B cell (primary cell): ENCODE measurements at regions not wholly inside any gene's neighbourhood (a gene's known extent, or its start where the extent isn't known, plus 50 kb on each side); places are given as distances from the start of the nearest gene placed in this dataset.

ENCODE experiments used
- ATAC-seq: fragments of 200-7000 bp; cut with Tn5 transposase; one replicate; pipeline ENCODE4 v1.10.0; 2021; ENCODE audit warnings: low read depth, mild to moderate bottlenecking, moderate number of reproducible peaks, moderate library complexity
- CTCF ChIA-PET: fragments of 350-600 bp; sonication (Branson Sonifier 250); formaldehyde crosslinking; loops from one replicate; lab custom pipeline; 2021; ENCODE audit warnings: antibody characterized with exemption, inconsistent platforms; lab: Charles Lee
- POLR2A ChIA-PET: fragments of 350-600 bp; sonication (Branson Sonifier 250); formaldehyde crosslinking; loops from one replicate; lab custom pipeline; 2021; ENCODE audit warnings: antibody characterized with exemption; lab: Charles Lee
- DNase-seq: peaks from one replicate; pipeline ENCODE4 v3.0.0; 2013
- H2AFZ ChIP-seq: 2 replicates; pipeline ENCODE4 v1.6.1; 2012; ENCODE audit warnings: mild to moderate bottlenecking, low read depth, low read length; ENCODE audit not compliant: insufficient read depth, poor library complexity, severe bottlenecking
- H3K27ac ChIP-seq, 2 donors: 1 replicate in 1 of 2; 2 replicates in 1 of 2; pipeline ENCODE4 v1.5.1; 2012 to 2013; ENCODE audit warnings: low read length in 2 of 2, mild to moderate bottlenecking in 2 of 2, moderate library complexity in 1 of 2
- H3K27me3 ChIP-seq, 4 experiments: fragments of 200-600 bp in 1 of 4; sonication (generic) in 1 of 4; replicated peaks in 1 of 4; 1 replicate in 2 of 4; 2 replicates in 2 of 4; pipeline versions ENCODE4 v1.6.1 to v1.7.0; 2013 to 2016; ENCODE audit warnings: low read length in 3 of 4, mild to moderate bottlenecking in 2 of 4, mixed read lengths in 1 of 4, moderate library complexity in 1 of 4; ENCODE audit not compliant: insufficient read depth in 4 of 4, control insufficient read depth in 3 of 4; ENCODE audit errors: control extremely low read depth in 1 of 4
- H3K36me3 ChIP-seq, 2 experiments: replicated peaks in 1 of 2; 1 replicate in 1 of 2; 2 replicates in 1 of 2; pipeline versions ENCODE4 v1.6.1 to v1.7.1; 2013; ENCODE audit warnings: low read length in 1 of 2; ENCODE audit not compliant: insufficient read depth in 2 of 2, control insufficient read depth in 1 of 2; ENCODE audit errors: control extremely low read depth in 1 of 2, extremely low read depth in 1 of 2
- H3K4me1 ChIP-seq, 2 donors: fragments of 200-600 bp in 1 of 2; sonication (generic) in 1 of 2; 1 replicate in 1 of 2; 2 replicates in 1 of 2; pipeline versions ENCODE4 v1.5.1 to v1.6.1; 2013 to 2017; ENCODE audit warnings: low read length in 2 of 2; ENCODE audit not compliant: control insufficient read depth in 2 of 2, insufficient read depth in 2 of 2
- H3K4me2 ChIP-seq: replicated peaks from 2 replicates; pipeline ENCODE3; 2012; ENCODE audit warnings: mild to moderate bottlenecking, low read depth, low read length; ENCODE audit not compliant: poor library complexity, severe bottlenecking
- H3K4me3 ChIP-seq, 5 experiments: fragments of 200-600 bp in 1 of 5; sonication (generic) in 1 of 5; 1 replicate in 3 of 5; 2 replicates in 2 of 5; pipeline versions ENCODE4 v1.5.1 to v1.7.0; 2011 to 2016; ENCODE audit warnings: low read length in 4 of 5, mild to moderate bottlenecking in 4 of 5, low read depth in 2 of 5, control low read depth in 1 of 5, moderate library complexity in 1 of 5; ENCODE audit not compliant: insufficient read depth in 1 of 5; ENCODE audit errors: control extremely low read depth in 1 of 5, extremely low read depth in 1 of 5
- H3K79me2 ChIP-seq: fragments of 200-600 bp; sonication (generic); one replicate; pipeline ENCODE4 v1.6.0; 2016; ENCODE audit warnings: low read length; ENCODE audit not compliant: control insufficient read depth, insufficient read depth
- H3K9ac ChIP-seq: fragments of 200-600 bp; sonication (generic); 2 replicates; pipeline ENCODE4 v1.6.1; 2017; ENCODE audit warnings: mild to moderate bottlenecking, low read length, moderate library complexity
- H3K9me3 ChIP-seq, 3 donors: one replicate each; pipeline versions ENCODE4 v1.6.1 to v1.7.1; 2013; ENCODE audit warnings: low read length in 2 of 3; ENCODE audit not compliant: control insufficient read depth in 2 of 3, insufficient read depth in 1 of 3; ENCODE audit errors: control extremely low read depth in 1 of 3
- H4K20me1 ChIP-seq: 2 replicates; pipeline ENCODE4 v1.6.0; 2012; ENCODE audit warnings: mild to moderate bottlenecking, low read length; ENCODE audit not compliant: insufficient read depth, control insufficient read depth, poor library complexity, severe bottlenecking
- H3K27ac Mint-ChIP-seq: one replicate; pipeline ENCODE4 v1.8.0; 2021; ENCODE audit warnings: mixed read lengths
- H3K27me3 Mint-ChIP-seq: one replicate; pipeline ENCODE4 v1.8.0; 2021; ENCODE audit warnings: mixed read lengths
- H3K4me1 Mint-ChIP-seq: one replicate; pipeline ENCODE4 v1.8.0; 2021; ENCODE audit warnings: mixed read lengths
- H3K4me3 Mint-ChIP-seq: one replicate; pipeline ENCODE4 v1.8.0; 2021; ENCODE audit warnings: mixed read lengths
- H3K9me3 Mint-ChIP-seq: one replicate; pipeline ENCODE4 v1.8.0; 2022; ENCODE audit warnings: mixed read lengths; ENCODE audit not compliant: insufficient read depth
- CTCF ChIP-seq: fragments of 200-600 bp; IDR thresholded peaks from one replicate; pipeline ENCODE4 v1.8.0; 2022; ENCODE audit warnings: antibody characterized with exemption, mild to moderate bottlenecking
- EZH2 ChIP-seq: IDR thresholded peaks from 2 replicates; pipeline ENCODE4 v1.6.1; 2012; ENCODE audit warnings: borderline replicate concordance, low read depth, mild to moderate bottlenecking, moderate library complexity, low read length; ENCODE audit not compliant: insufficient read depth, poor library complexity, severe bottlenecking
- WGBS: methylation state at CpG from one replicate; pipeline ENCODE4 v1.1.5; 2013; ENCODE audit warnings: missing lambda C conversion rate; ENCODE audit not compliant: insufficient coverage; 5-methylcytosine and 5-hydroxymethylcytosine counted together
- intact Hi-C: fragments of 100-400 bp; cut with micrococcal nuclease; formaldehyde crosslinking; loops from one replicate; pipeline ENCODE4 v1.10.0; 2022

- H2AFZ ChIP-seq, result peak overlapping the region; percentile 8
- WGBS, result 83% methylated on average over 5 of the region's 11 CpGs
Measured at GRCh38 chr2:136310797-136311603, 193.1 kb upstream of the CXCR4 start.

More at GRCh38 chr2:136310797-136311603, 193.1 kb upstream of the CXCR4 start:
- no peak overlapping the region for H3K9ac ChIP-seq
- Mint-ChIP-seq H3K27ac (peak overlapping the region; percentile 42), H3K9me3 (no peaks in the 10 kb centered on the region), H3K4me1 (peaks cover 22% of the 10 kb centered on the region), H3K4me3 (peak overlapping the region; percentile 53), H3K27me3 (no peaks in the 10 kb centered on the region)
- H3K4me1 ChIP-seq, result peaks cover 8 to 11% of the 10 kb centered on the region in 2 donors
- no peak overlapping the region for H3K4me2 ChIP-seq
- no peak overlapping the region for H3K4me3 ChIP-seq
- H3K79me2 ChIP-seq, result no peaks in the 10 kb centered on the region
- no peaks in the 10 kb centered on the region for H3K9me3 ChIP-seq
- ATAC-seq, result peak; percentile 71
- no peaks in the 10 kb centered on the region for H3K36me3 ChIP-seq
- CTCF ChIA-PET, result interaction anchor here (0.6 to 1.5 kb wide), 5 partner anchors 16 to 94 kb away, joined by 3 to 5 read pairs (median 3); no protein-coding TSS in a partner anchor
- DNase-seq, result no peak
- POLR2A ChIA-PET, result interaction anchor here (0.6 to 1.0 kb wide), 4 partner anchors 9 to 186 kb away, joined by 3 to 4 read pairs (median 4); no protein-coding TSS in a partner anchor
- TF ChIP-seq CTCF, result no peak
- no peak for TF ChIP-seq EZH2
- no peaks in the 10 kb centered on the region for H4K20me1 ChIP-seq
- no peaks in the 10 kb centered on the region for H3K27me3 ChIP-seq
- intact Hi-C loops, result loop anchor here (2.0 to 5.0 kb wide), 2 partner anchors 16 to 54 kb away; no protein-coding TSS in a partner anchor
- no peak overlapping the region for H3K27ac ChIP-seq
